ENCODE measurements at regions not wholly inside any gene's neighbourhood (a gene's known extent, or its start where the extent isn't known, plus 50 kb on each side); places are given as distances from the start of the nearest gene placed in this dataset.

GRCh38 chrX:45843518-45843917 is 642.8 kb upstream of the DIPK2B start:
- TF ChIP-seq CTCF (IDR thresholded peaks at IDR 0.05): peak; percentile 29; the same call in 1 of the 2 replicates
- TF ChIP-seq POLR2AphosphoS5 (IDR thresholded peaks at IDR 0.05; ENCODE audit: low read depth, low read length): no peak
- TF ChIP-seq REST (IDR thresholded peaks at IDR 0.05; ENCODE audit: insufficient read depth in 1 of 2, low read depth in 2 of 2, low read length in 1 of 2): no peak

Measured in Panc1 (cell line).